K562 (cell line): ENCODE measurements at regions not wholly inside any gene's neighbourhood (a gene's known extent, or its start where the extent isn't known, plus 50 kb on each side); places are given as distances from the start of the nearest gene placed in this dataset.

ENCODE experiments used
- ATAC-seq: fragments of 200-7000 bp; cut with Tn5 transposase; 3 replicates; pipeline ENCODE4 v1.9.1; 2020; ENCODE audit warnings: moderate library complexity
- BruUV-seq: library from RNA; stranded (reverse); fragments of 400-500 nt; replicated peaks from 2 replicates; lab custom pipeline; 2021; lab: Mats Ljungman, UMichigan
- CTCF ChIA-PET: fragments of 300-600 bp; formaldehyde crosslinking; extraction: SDS; loops from one replicate; lab custom pipeline; 2021; ENCODE audit warnings: low intra/inter-chr PET ratio; lab: Yijun Ruan, JAX
- POLR2A ChIA-PET: fragments of 300-600, 350-650 bp; sonication (Branson Sonifier 250); formaldehyde crosslinking; extraction: SDS; loops from one replicate; lab custom pipeline; 2021; ENCODE audit warnings: antibody characterized with exemption, inconsistent platforms; lab: Yijun Ruan, JAX
- DNase-seq, 4 experiments: peaks; one replicate each; pipeline versions ENCODE4 v3.0.0 to v3.0.0-alpha.2; 2011 to 2018; ENCODE audit warnings: low spot score in 3 of 4, mixed read lengths in 3 of 4; ENCODE audit errors: extremely low read depth in 1 of 4
- FAIRE-seq: peaks from 2 replicates; lab custom pipeline; 2011; peaks lifted over from hg19 to GRCh38; lab: Jason Lieb, UNC
- H2AFZ ChIP-seq: 2 replicates; pipeline ENCODE4 v1.6.0; 2011; ENCODE audit warnings: low read depth, low read length, control low read depth, inconsistent platforms
- H3K27ac ChIP-seq: fragments of 200-600 bp; 3 replicates; pipeline ENCODE4 v1.8.0; 2011; ENCODE audit warnings: low read depth, mild to moderate bottlenecking, control low read depth, inconsistent platforms, low read length, moderate library complexity, mixed read lengths; ENCODE audit errors: extremely low read depth
- H3K27me3 ChIP-seq, 2 experiments: fragments of 300-600 bp in 1 of 2; 2 replicates in 1 of 2; 3 replicates in 1 of 2; pipeline versions ENCODE4 v1.6.0 to v1.8.0; 2011; ENCODE audit warnings: inconsistent platforms in 2 of 2, low read length in 2 of 2, mild to moderate bottlenecking in 1 of 2, mixed read lengths in 1 of 2, moderate library complexity in 1 of 2; ENCODE audit not compliant: control insufficient read depth in 2 of 2, insufficient read depth in 2 of 2
- H3K36me3 ChIP-seq: fragments of 300-600 bp; 3 replicates; pipeline ENCODE4 v1.8.0; 2011; ENCODE audit warnings: mild to moderate bottlenecking, low read length, inconsistent platforms; ENCODE audit not compliant: control insufficient read depth, insufficient read depth
- H3K4me1 ChIP-seq, 2 experiments: fragments of 200-600 bp in 1 of 2; replicated peaks in 1 of 2; 2 replicates in 1 of 2; 3 replicates in 1 of 2; pipeline versions ENCODE4 v1.5.1 to v1.8.0; 2011; ENCODE audit warnings: inconsistent platforms in 2 of 2, low read length in 2 of 2, mild to moderate bottlenecking in 1 of 2, mixed read lengths in 1 of 2, moderate library complexity in 1 of 2; ENCODE audit not compliant: control insufficient read depth in 2 of 2, insufficient read depth in 2 of 2
- H3K4me2 ChIP-seq: 2 replicates; pipeline ENCODE4 v1.6.1; 2011; ENCODE audit warnings: low read length, control low read depth, inconsistent platforms, mixed read lengths; ENCODE audit not compliant: insufficient read depth
- H3K4me3 ChIP-seq: fragments of 200-600 bp; sonication (generic), shearing (Covaris generic); 2 replicates; pipeline ENCODE4 v1.5.1; 2016; ENCODE audit warnings: control low read depth, inconsistent platforms
- H3K79me2 ChIP-seq: fragments of 200-600 bp; 3 replicates; pipeline ENCODE4 v1.8.0; 2011; ENCODE audit warnings: low read length, inconsistent platforms; ENCODE audit not compliant: control insufficient read depth, insufficient read depth
- H3K9ac ChIP-seq, 2 experiments: 2 replicates each; pipeline versions ENCODE4 v1.6.0 to v1.6.1; 2011; ENCODE audit warnings: low read depth in 2 of 2, low read length in 2 of 2, control low read depth in 1 of 2, inconsistent platforms in 1 of 2, mild to moderate bottlenecking in 1 of 2, mixed read lengths in 1 of 2; ENCODE audit not compliant: insufficient read depth in 1 of 2
- H3K9me1 ChIP-seq: one replicate; pipeline ENCODE4 v1.6.0; 2011; ENCODE audit warnings: inconsistent platforms, mild to moderate bottlenecking, low read length, moderate library complexity; ENCODE audit not compliant: control insufficient read depth, insufficient read depth
- H3K9me3 ChIP-seq: replicated peaks from 2 replicates; pipeline ENCODE4 v1.5.1; 2011; ENCODE audit warnings: low read depth, low read length, inconsistent platforms; ENCODE audit not compliant: control insufficient read depth, insufficient read depth
- H4K20me1 ChIP-seq: replicated peaks from 2 replicates; pipeline ENCODE4 v1.6.1; 2011; ENCODE audit warnings: low read length, inconsistent platforms, mixed read lengths; ENCODE audit not compliant: control insufficient read depth, insufficient read depth
- ATF3 ChIP-seq, 2 experiments: fragments of 450-650 bp in 1 of 2; sonication (generic) in 1 of 2; formaldehyde crosslinking in 1 of 2; IDR thresholded peaks in 1 of 2; conservative IDR thresholded peaks in 1 of 2; 2 replicates each; pipeline versions ENCODE4 v1.6.1 to v1.8.1; 2016 to 2023; ENCODE audit warnings: mild to moderate bottlenecking in 2 of 2, moderate library complexity in 2 of 2, inconsistent platforms in 1 of 2, missing genetic modification reagents in 1 of 2
- BCL6 ChIP-seq: fragments of 250-450 bp; sonication (Bioruptor Pico); IDR thresholded peaks from 2 replicates; pipeline ENCODE4 v1.4.0; 2020
- BRCA1 ChIP-seq, 2 experiments: fragments of 450-650 bp in 1 of 2; sonication (generic) in 1 of 2; formaldehyde crosslinking in 1 of 2; IDR thresholded peaks; 2 replicates each; pipeline versions ENCODE4 v1.5.0 to v1.6.1; 2017 to 2020; ENCODE audit warnings: mild to moderate bottlenecking in 1 of 2, missing genetic modification reagents in 1 of 2
- CTCF ChIP-seq, 3 experiments: IDR thresholded peaks in 2 of 3; conservative IDR thresholded peaks in 1 of 3; 2 replicates each; pipeline ENCODE4 v1.5.1; 2011 to 2012; ENCODE audit warnings: low read length in 3 of 3, mild to moderate bottlenecking in 3 of 3, control low read depth in 2 of 3, improper control_type of control experiment in 1 of 3, inconsistent platforms in 1 of 3, low read depth in 1 of 3, mixed read lengths in 1 of 3, moderate library complexity in 1 of 3; ENCODE audit not compliant: insufficient read depth in 2 of 3
- ZFX ChIP-seq: sonication (generic); formaldehyde crosslinking; IDR thresholded peaks from 2 replicates; pipeline ENCODE4 v1.8.0; 2022; ENCODE audit warnings: mild to moderate bottlenecking, missing genetic modification reagents, moderate library complexity
- ZNF318 ChIP-seq, 2 experiments: fragments of 450-650 bp; IDR thresholded peaks; 2 replicates each; pipeline ENCODE4 v1.6.1; 2016; ENCODE audit warnings: mild to moderate bottlenecking in 2 of 2, borderline replicate concordance in 1 of 2, low read depth in 1 of 2, moderate library complexity in 1 of 2
- ZNF354B ChIP-seq: fragments of 250-450 bp; sonication (Bioruptor Pico); IDR thresholded peaks from 2 replicates; pipeline ENCODE4 v1.4.0; 2020
- ZNF75A ChIP-seq: fragments of 450-650 bp; formaldehyde crosslinking; IDR thresholded peaks from 2 replicates; pipeline ENCODE4 v1.4.0; 2020; ENCODE audit warnings: mild to moderate bottlenecking
- WGBS: fragments of 100-300 bp; shearing (Covaris generic); methylation state at CpG from one replicate; pipeline ENCODE4 v1.1.6; 2016; ENCODE audit warnings: low coverage, mixed read lengths; ENCODE audit not compliant: insufficient coverage; ENCODE audit errors: missing lambda C conversion rate; 5-methylcytosine and 5-hydroxymethylcytosine counted together
- in situ Hi-C: fragments of 300-500 bp; cut with MboI; formaldehyde crosslinking; loops from 4 replicates; pipeline ENCODE4 v1.15.0; 2018; ENCODE audit warnings: inconsistent platforms, mixed read lengths
- intact Hi-C: fragments of 100-400 bp; cut with micrococcal nuclease; formaldehyde crosslinking; loops from 2 replicates; pipeline ENCODE4 v1.14.2; 2022

- no peak overlapping the region for H2AFZ ChIP-seq
- H3K9me3 ChIP-seq = no peaks in the 10 kb centered on the region
- H3K4me2 ChIP-seq = no peak overlapping the region
- H3K79me2 ChIP-seq = no peaks in the 10 kb centered on the region
- H3K27ac ChIP-seq = no peak overlapping the region
- peak; percentile 55 to 65 (median 59) for DNase-seq
- H3K36me3 ChIP-seq = no peaks in the 10 kb centered on the region
- intact Hi-C loops (loop anchor here (1.0 to 5.0 kb wide), 3 partner anchors 113 to 338 kb away; no protein-coding TSS in a partner anchor), in situ Hi-C loops (loop anchor here (10.0 kb wide), 1 partner anchor 331 kb away; the partner anchor contains the start of gene PTS)
- H4K20me1 ChIP-seq = 0 out of 2 replicates have a peak, but pooled peaks cover 7% of the 10 kb centered on the region
- 2% methylated on average over 10 of the region's 10 CpGs for WGBS
- FAIRE-seq = peak; percentile 86
- peaks cover 3% of the 10 kb centered on the region for H3K9me1 ChIP-seq
- ATAC-seq = peak; percentile 93
- CTCF ChIA-PET = interaction anchor here (0.6 kb wide), 2 partner anchors 266 to 275 kb away, joined by 3 to 4 read pairs; no protein-coding TSS in a partner anchor
- no peak overlapping the region for H3K4me3 ChIP-seq
- no peak overlapping the region for H3K9ac ChIP-seq
- POLR2A ChIA-PET = interaction anchor here (0.5 to 0.7 kb wide), 3 partner anchors 116 to 568 kb away, joined by 3 read pairs; no protein-coding TSS in a partner anchor
- no peaks in the 10 kb centered on the region for H3K4me1 ChIP-seq
- BruUV-seq = no TSS peak
- peaks cover 10 to 25% of the 10 kb centered on the region in 2 experiments; a peak in 3 of 5 replicates for H3K27me3 ChIP-seq
- no peak for TF ChIP-seq ATF3 (IDR thresholded peaks at IDR 0.05)
- TF ChIP-seq ATF3 (CRISPR knock-in tag; conservative IDR thresholded peaks at IDR 0.05) = no peak
- TF ChIP-seq ZNF354B (CRISPR knock-in tag) = no peak
- no peak for TF ChIP-seq BCL6 (CRISPR knock-in tag)
- TF ChIP-seq ZNF318 (IDR thresholded peaks at IDR 0.05; ENCODE audit: borderline replicate concordance in 1 of 2, low read depth in 1 of 2) = no peak
- TF ChIP-seq ZFX (CRISPR knock-in tag) = peak; percentile 17; the same call in 1 of the 2 replicates
- peak; percentile 71 to 85 (median 76) for TF ChIP-seq CTCF (IDR thresholded peaks at IDR 0.05 in 2 of 3, conservative IDR thresholded peaks at IDR 0.05 in 1 of 3; ENCODE audit: insufficient read depth in 2 of 3, low read depth in 1 of 3, low read length in 3 of 3)
- no peak for TF ChIP-seq ZNF75A (CRISPR knock-in tag)
- TF ChIP-seq BRCA1 (IDR thresholded peaks at IDR 0.05) = no peak
- no peak for TF ChIP-seq BRCA1 (CRISPR knock-in tag; IDR thresholded peaks at IDR 0.05)
These were observed 295.1 kb upstream of the PLET1 start for GRCh38 chr11:112555491-112556364.
